ENCODE measurements at regions not wholly inside any gene's neighbourhood (a gene's known extent, or its start where the extent isn't known, plus 50 kb on each side); places are given as distances from the start of the nearest gene placed in this dataset.

DNA sequence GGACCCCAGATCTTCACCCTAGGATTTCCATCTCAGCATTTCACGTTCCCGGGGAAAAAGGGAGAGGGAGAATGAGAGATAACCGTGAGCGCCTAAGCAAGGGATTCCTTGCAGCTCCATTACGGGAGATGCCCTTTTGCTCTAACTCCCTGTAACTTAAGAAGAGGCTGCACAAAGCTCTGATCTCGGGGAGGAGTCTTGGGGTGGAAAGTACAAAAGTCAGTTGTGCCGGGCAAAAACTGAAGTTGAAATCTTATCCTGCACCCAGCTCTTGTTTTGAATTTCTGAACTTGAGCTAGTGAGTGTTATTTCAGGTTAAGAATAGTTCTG, 256.4 kb upstream of the SOX21 start:
- no peak for DNase-seq

DNA sequence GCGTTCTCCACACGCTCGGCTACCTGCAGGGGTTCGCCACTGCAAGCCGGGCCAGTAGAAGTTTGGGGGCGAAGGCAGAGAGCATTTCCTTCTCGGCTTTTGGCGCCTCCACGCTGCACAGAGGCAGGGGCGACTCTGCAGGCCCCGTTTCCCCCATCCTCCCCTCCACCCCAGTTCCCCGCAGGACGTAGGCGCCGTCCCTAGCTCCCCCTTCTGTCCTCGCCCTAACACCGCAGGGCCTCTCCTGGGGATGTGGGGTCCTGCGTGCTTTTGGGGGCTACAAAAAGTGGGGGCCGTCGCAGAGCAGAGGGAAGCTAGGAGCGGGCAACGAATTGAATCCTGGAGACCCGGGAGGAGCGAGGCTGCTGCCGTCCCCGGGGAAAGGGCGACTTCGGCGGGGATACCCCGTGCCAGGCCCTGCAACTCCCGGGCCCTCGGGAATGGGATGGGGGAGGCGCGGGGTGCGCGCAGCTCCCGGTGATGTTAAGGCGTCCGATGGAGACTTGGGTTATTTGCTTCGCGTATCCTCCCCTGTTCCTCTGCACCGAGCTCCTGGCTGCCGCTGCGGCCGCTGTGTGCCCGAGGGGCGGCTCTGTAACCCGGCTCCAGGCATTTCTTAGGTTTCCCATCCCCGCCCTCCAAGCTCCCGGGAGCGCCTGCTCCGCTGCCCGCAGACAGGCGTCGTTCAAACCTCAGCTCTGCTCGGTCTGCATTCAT, 255.9 kb upstream of the SOX21 start:
- DNase-seq = peak; percentile 53

DNA sequence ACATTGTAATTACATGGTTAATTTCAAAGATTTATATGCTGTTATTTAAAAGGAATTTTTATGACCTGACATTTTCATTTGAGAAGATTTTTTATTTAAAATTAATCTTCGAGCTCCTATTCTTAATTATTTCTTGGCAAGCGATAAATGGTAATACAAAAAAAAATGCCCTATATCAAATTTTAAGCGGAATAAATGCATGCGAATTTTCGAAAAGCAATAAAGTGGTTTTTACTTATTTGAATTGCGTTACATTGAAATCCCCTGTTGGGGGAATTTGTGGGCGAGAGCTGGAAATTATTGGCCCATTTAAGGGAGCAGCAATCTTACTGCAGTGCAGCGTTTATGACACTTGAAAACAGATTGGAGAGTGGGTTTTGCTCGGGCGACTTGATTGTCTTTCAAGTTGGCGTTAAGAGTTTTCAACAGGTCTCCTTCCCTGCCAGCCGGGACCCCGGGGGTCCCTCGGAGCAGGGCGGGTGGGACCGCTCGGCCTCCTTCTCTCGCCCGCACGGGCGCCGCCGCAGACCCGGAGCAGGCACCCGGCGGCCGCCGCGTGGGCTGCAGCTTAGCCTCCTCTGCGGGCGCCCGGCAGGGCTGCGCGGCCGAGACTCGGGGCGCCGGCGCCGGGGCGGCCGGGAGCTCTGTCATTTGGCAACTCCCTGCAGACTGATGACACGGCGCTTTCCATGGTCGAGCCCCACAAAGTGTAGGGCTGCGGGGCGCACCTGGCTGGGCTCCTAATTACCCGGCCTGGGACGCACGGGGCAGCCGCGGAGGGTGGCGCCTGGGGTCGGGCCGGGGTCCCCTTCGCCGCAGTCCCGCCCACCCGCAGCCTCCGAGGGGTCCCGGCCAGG, 255.1 kb upstream of the SOX21 start:
- DNase-seq = peak; percentile 8

DNA sequence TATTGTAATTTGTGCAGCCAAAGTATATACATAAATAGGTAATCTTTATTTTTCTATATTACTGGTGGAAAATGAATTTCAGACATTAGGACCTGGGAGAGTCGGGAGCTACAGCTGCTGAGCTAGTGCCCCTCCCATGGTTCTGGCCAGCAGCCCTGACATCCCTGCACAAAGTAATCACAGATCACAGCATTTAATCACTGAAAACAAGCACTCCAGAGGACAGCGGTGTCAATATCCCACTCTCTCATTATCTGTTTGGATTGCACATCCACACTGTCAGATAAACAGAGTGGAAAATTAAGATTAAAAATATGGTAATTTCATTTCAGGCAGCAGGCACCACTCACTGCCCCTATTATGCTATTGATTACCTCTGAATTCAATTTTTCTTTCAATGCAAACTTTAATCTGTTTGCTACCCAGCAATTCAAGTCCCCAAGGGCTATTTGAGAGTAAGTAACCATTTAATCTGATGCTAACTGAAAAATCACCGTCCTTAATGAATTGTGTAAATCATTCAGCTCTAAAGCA, 254.1 kb upstream of the SOX21 start:
- DNase-seq = peak; percentile 29

DNA sequence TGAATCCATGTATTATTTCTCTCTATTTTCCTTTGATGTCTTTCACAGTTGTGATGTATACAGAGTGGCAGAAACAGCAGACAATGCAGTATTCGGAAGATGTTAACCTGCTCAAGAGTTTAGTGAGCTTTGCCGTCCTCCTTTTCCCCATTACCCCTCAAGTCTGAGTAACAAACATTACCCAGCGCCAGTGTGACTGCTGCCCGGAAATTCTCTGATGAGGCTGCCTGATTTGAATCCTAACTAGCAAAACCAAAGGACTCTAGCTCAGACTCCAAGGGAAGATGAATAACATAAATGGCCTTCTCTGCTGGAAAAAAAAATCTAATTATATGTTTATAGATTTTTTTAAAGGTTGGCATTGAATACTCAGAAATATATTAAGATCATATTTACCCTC, 247.3 kb upstream of the SOX21 start:
- DNase-seq = no peak

GRCh38 chr13:94956417-94957110, 244.2 kb upstream of the SOX21 start:
- DNase-seq = no peak

GRCh38 chr13:94952787-94953186, 240.4 kb upstream of the SOX21 start:
- no peak for DNase-seq

- peak; percentile 6 for DNase-seq
These were observed 238.0 kb upstream of the SOX21 start for GRCh38 chr13:94950303-94950702.

DNA sequence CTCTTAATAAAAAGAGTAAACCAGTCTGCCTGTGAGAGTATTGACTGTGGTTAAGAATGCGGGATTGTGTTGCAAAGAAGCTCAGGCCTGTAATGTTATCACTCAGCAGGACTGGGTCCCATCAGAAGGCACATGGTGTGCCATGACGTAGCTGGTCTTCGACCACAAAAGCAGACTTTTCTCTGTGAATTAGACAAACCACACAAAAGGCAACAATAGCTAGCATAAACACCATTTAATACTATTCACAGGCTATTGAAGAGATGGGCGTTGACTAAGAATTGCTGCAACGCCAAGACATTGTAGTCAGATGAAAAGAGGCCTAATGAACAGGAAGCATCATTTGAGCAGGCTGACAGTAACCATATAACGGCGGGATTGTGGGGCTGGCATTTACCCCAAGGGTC, 235.6 kb upstream of the SOX21 start:
- DNase-seq = no peak

- no peak for DNase-seq
These were observed 235.0 kb upstream of the SOX21 start for GRCh38 chr13:94947392-94947791.

DNA sequence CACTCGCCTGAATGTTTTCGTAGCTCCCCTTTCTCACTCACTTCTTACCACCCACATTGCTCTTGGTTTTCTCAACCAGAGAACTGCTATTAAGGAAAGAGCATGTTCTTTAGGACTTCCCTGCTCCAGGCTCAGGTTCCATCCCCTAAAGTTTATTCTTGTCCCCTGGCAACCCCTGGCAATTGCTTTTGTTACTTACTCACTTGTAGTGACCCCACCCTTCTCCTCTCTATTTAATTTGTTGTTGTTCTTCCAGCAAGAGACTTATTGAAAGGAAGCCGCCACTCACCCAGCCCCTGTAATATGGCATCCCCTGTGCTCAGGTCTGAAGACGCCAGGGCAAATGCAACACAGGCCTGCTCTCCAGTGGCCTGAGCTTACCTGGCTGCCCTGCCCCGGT, 233.7 kb upstream of the SOX21 start:
- DNase-seq = no peak

DNA sequence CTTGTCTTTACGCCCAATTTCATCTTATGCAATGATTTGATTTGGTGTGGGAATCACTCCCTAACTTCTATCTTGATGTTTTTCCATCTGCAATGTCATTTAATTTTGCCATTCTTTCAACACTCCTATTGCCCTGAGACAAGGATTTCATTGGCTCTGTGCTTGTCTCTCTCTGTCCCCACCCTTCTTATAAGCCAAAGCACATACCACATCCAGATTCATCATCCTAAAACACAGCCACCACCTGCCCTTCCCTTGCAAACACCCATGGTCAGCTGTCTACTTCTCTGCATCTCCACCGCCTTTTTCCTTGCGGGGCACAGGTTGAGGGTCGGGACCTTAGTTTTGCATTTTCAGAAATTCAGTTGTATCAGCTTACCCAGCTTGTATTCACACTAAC, 225.8 kb upstream of the SOX21 start:
- DNase-seq = no peak

GRCh38 chr13:94936633-94937032, 224.3 kb upstream of the SOX21 start:
- DNase-seq = no peak

GRCh38 chr13:94933936-94934335, 221.6 kb upstream of the SOX21 start:
- DNase-seq = no peak

GRCh38 chr13:94933230-94933751, 220.9 kb upstream of the SOX21 start:
- DNase-seq = no peak

DNA sequence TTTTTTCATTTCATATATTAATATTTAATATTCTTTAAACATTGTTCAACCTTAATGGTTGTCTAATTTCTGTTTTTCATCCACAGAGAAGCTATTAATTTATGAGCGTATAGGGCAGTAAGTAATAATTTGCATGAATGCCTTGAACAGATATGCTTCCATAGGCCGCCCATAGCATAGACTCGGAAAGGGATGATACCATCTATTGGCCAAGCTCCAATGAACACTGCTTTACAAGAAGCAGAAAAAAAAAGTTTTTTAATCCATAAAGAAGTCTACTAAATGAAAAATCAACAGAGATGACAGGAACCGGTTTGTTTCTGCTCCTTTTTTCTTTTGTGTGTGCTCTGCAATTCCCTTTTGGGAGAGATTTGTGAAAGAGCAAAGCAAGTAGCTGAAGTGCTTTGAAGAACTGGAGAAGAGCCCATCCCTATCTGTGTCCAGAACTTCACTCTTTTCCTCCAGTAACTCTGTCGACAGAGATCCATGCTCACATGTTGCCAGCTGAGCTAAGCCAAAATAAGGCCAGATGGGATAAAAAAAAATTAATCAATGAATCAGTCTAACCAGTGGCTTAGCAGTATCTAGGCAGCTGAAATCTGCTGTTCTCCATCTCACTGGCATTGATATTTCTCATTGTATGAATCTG, 215.9 kb upstream of the SOX21 start:
- no peak for DNase-seq

DNA sequence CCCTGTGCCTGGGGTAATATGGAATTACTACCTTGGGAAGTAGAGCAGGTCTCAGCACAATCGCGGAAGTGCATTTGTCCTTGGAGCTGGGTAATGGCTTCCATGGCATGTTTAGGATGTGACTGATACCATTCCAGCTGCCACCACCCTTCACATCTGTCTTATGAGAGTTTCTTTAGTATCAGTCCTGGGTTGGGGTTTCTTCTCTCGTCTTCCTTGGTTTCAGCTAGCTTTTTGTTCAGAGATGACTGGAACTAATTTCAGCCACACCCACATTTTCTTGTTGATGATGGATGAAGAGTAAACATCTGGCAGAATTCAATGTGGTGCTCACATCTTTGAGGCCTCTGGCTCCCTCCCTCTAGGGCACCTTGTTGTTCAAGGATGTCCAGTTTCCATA, 212.9 kb upstream of the SOX21 start:
- DNase-seq = no peak

DNA sequence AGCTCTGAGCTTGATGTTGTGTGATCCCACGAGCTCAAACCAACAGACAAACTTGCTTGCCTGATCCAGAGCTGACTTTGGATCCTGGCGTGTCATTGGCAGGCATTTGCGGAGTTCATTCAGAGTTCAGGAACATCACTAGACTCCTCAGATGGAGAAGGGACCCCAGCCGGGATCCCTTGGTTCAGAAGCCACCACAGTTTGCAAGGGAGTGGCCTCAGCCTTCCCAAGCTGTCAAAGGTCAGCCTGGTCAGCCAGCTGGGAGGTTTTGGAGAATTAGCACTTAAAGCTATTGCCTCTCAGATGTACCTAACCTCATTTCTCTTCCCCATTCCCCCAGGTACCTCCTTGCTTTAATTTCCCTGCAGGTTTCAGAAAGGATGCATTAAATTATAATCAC, 208.8 kb upstream of the SOX21 start:
- DNase-seq = no peak

DNA sequence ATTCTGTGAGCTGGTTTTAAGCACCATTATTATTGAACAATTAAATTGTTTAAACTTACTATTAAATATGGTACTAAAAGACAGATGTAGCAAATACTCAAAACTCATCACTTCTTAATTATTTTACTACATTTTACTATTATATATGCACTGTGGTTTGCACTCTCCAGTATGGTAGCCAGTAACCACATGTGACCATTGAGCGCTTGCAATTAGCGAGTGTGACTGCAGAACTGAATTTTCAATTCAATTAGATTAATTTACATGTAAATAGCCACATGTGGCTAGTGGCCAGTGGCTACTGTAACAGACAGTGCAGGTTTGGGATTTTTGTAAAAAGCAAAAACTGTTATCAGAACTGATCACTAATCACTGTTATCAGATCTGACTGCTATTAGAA, 208.2 kb upstream of the SOX21 start:
- DNase-seq = no peak

- DNase-seq = no peak
These were observed 205.5 kb upstream of the SOX21 start for GRCh38 chr13:94917824-94918223.

DNA sequence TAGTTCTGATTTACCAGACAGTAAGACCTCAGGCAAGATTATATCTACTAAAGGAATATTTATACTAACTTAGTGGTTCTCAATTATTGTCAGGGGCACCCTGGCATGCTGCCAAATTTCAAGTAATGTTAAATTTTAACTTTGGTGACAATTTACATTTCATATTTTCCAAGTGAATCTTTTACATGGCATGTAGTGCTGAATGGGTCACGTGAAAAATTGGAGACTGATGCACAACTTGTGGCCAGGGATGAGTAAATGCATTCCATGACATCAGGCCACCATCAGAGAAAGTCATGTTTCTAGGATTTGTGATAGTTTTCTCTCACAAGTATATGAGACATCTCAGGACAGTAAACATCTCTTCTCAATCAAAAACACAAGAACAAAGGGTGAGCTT, 202.6 kb upstream of the SOX21 start:
- DNase-seq = no peak

DNA sequence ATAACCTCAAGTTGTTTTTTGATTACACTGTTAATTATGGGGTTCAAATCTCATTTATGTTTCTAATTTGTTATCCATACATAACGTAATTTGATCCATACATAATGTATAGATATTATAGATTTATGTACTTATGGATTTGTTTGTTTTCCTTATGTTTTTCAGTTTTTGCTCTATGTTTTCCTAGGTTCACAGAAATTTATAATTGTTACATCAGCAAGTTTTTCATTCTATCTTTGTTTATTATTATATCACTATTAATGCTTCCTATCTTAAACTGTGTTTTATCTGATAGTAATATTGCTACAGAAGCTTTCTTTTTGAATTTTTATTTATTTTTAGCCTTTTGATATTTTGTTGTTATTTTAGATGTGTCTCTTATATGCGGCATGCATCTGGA, 194.3 kb upstream of the SOX21 start:
- DNase-seq = no peak

All from NCI-H510A treated with DMSO at 0.1 percent for 48 hours (cell line).